ENCODE measurements at regions not wholly inside any gene's neighbourhood (a gene's known extent, or its start where the extent isn't known, plus 50 kb on each side); places are given as distances from the start of the nearest gene placed in this dataset.
A peak's percentile ranks its signal among the peaks of the same experiment; 100 is the strongest.

DNA sequence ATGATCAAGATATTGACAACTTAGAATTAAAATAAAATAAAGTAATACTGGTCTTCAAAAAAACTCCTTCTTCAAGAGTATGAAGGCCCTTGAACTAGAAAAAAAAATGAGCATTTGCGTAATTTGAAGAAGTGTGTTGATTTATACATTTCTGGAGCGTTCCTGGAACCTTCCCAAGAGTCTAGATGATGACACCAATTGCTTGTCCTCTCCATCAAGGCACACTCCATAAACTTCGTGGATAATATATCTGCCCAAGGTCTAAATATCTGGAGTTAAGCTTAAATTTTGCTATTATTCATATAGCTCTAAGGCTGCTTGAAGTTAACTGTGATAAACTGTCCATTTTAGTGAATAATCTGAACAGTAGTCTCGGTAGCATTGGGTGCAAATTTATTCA lies 361.3 kb upstream of the CNTN5 start:
- Histone ChIP-seq H3K4me2 (no peak overlapping the region), H2AFZ (peak overlapping the region; percentile 15; the same call in 1 of the 2 replicates), H4K20me1 (ENCODE audit: insufficient read depth) (no peaks in the 10 kb centered on the region), H3K27ac (no peak overlapping the region), H3K9me3 (ENCODE audit: insufficient read depth, low read depth) (no peaks in the 10 kb centered on the region), H3K79me2 (ENCODE audit: low read depth) (no peaks in the 10 kb centered on the region), H3K27me3 (ENCODE audit: insufficient read depth, low read depth) (no peaks in the 10 kb centered on the region), H3K4me1 (replicated peaks; ENCODE audit: insufficient read depth) (no peaks in the 10 kb centered on the region), H3F3A (ENCODE audit: insufficient read depth, low read depth) (no peaks in the 10 kb centered on the region), H3K9me2 (ENCODE audit: insufficient read depth) (no peaks in the 10 kb centered on the region; the same call in 1 of the 2 replicates), H3K4me3 (no peak overlapping the region), H3K36me3 (ENCODE audit: low read depth) (no peaks in the 10 kb centered on the region)
- intact Hi-C loops (cut with micrococcal nuclease; ENCODE audit: unreplicated experiment) = no loop called here
- POLR2A ChIA-PET (ENCODE audit: unreplicated experiment) = no interaction called here
- CTCF ChIA-PET = no interaction called here
- BruUV-seq (replicated peaks) = no TSS peak
- no peak for DNase-seq
- TF ChIP-seq EZH2 (IDR thresholded peaks at IDR 0.05; ENCODE audit: low read depth) = no peak
- TF ChIP-seq, protein P1, sequence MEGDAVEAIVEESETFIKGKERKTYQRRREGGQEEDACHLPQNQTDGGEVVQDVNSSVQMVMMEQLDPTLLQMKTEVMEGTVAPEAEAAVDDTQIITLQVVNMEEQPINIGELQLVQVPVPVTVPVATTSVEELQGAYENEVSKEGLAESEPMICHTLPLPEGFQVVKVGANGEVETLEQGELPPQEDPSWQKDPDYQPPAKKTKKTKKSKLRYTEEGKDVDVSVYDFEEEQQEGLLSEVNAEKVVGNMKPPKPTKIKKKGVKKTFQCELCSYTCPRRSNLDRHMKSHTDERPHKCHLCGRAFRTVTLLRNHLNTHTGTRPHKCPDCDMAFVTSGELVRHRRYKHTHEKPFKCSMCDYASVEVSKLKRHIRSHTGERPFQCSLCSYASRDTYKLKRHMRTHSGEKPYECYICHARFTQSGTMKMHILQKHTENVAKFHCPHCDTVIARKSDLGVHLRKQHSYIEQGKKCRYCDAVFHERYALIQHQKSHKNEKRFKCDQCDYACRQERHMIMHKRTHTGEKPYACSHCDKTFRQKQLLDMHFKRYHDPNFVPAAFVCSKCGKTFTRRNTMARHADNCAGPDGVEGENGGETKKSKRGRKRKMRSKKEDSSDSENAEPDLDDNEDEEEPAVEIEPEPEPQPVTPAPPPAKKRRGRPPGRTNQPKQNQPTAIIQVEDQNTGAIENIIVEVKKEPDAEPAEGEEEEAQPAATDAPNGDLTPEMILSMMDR (conservative IDR thresholded peaks at IDR 0.05) = no peak

DNA sequence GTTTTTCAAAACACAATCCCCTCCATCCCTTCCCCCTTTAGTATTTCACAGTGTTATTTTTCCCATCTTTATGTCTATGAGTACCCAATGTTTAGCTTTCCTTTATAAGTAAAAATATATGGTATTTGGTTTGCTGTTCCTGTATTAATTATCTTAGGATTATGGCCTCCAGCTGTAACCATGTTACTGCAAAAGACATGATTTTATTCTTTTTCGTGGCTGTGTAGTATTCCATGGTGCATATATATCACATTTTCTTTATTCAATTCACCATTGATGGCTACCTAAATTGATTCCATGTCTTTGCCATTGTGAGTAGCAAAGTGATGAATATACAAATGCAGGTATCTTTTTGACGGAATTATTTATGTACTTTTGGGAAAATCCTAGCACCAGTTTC lies 346.4 kb upstream of the CNTN5 start:
- DNase-seq = no peak
- Histone ChIP-seq H3K4me2 (no peak overlapping the region), H4K20me1 (ENCODE audit: insufficient read depth) (no peaks in the 10 kb centered on the region), H3K4me3 (no peak overlapping the region), H3K27ac (no peak overlapping the region), H3K4me1 (replicated peaks; ENCODE audit: insufficient read depth) (no peaks in the 10 kb centered on the region), H3F3A (ENCODE audit: insufficient read depth, low read depth) (no peaks in the 10 kb centered on the region), H3K27me3 (ENCODE audit: insufficient read depth, low read depth) (no peaks in the 10 kb centered on the region), H3K9me2 (ENCODE audit: insufficient read depth) (no peaks in the 10 kb centered on the region), H2AFZ (no peak overlapping the region), H3K79me2 (ENCODE audit: low read depth) (no peaks in the 10 kb centered on the region), H3K9me3 (ENCODE audit: insufficient read depth, low read depth) (0 out of 2 replicates have a peak, but pooled peaks cover 5% of the 10 kb centered on the region), H3K36me3 (ENCODE audit: low read depth) (no peaks in the 10 kb centered on the region)
- ChIA-PET POLR2A (ENCODE audit: unreplicated experiment) (no interaction called here), CTCF (no interaction called here)
- intact Hi-C loops (cut with micrococcal nuclease; ENCODE audit: unreplicated experiment) = no loop called here
- TF ChIP-seq, protein P1 (conservative IDR thresholded peaks at IDR 0.05) = no peak
- TF ChIP-seq EZH2 (IDR thresholded peaks at IDR 0.05; ENCODE audit: low read depth) = no peak
- no TSS peak for BruUV-seq (replicated peaks)

DNA sequence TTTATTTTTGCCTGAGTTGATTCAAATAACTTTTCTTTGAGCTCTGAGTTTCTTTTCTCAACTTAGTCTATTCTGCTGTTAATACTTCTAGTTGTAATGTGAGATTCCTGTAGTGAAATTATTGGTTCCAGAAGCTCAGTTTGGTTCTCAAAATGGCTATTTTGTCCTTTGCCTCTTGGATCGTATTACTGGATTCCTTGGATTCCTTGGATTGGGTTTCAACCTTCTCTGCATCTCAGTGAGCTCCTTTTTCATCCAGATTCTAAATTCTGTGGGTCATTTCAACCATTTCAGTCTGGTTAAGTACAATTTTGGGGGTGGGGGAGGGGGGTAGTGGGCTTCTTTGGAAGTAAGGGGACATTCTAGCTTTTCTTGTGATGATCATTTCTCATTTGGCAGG lies 341.1 kb upstream of the CNTN5 start:
- no TSS peak for BruUV-seq (replicated peaks)
- DNase-seq = no peak
- H3K9me3 ChIP-seq (ENCODE audit: insufficient read depth, low read depth) = 0 out of 2 replicates have a peak, but pooled peaks cover 5% of the 10 kb centered on the region
- H3K27me3 ChIP-seq (ENCODE audit: insufficient read depth, low read depth) = no peaks in the 10 kb centered on the region
- intact Hi-C loops (cut with micrococcal nuclease; ENCODE audit: unreplicated experiment) = no loop called here
- H2AFZ ChIP-seq = no peak overlapping the region
- no peaks in the 10 kb centered on the region for H4K20me1 ChIP-seq (ENCODE audit: insufficient read depth)
- H3K4me1 ChIP-seq (replicated peaks; ENCODE audit: insufficient read depth) = no peaks in the 10 kb centered on the region
- no peak overlapping the region for H3K27ac ChIP-seq
- H3K79me2 ChIP-seq (ENCODE audit: low read depth) = no peaks in the 10 kb centered on the region
- H3K36me3 ChIP-seq (ENCODE audit: low read depth) = no peaks in the 10 kb centered on the region
- no peaks in the 10 kb centered on the region for H3K9me2 ChIP-seq (ENCODE audit: insufficient read depth)
- no peaks in the 10 kb centered on the region for H3F3A ChIP-seq (ENCODE audit: insufficient read depth, low read depth)
- POLR2A ChIA-PET (ENCODE audit: unreplicated experiment) = no interaction called here
- TF ChIP-seq, protein P1 (conservative IDR thresholded peaks at IDR 0.05) = no peak
- TF ChIP-seq EZH2 (IDR thresholded peaks at IDR 0.05; ENCODE audit: low read depth) = no peak
- CTCF ChIA-PET = no interaction called here
- H3K4me2 ChIP-seq = no peak overlapping the region
- H3K4me3 ChIP-seq = no peak overlapping the region

All from PC-9 (cell line).